GM23338 (cell line): ENCODE measurements at regions not wholly inside any gene's neighbourhood (a gene's known extent, or its start where the extent isn't known, plus 50 kb on each side); places are given as distances from the start of the nearest gene placed in this dataset.

Source experiments
- CREB1 ChIP-seq: fragments of 250-450 bp; sonication (Bioruptor Pico); IDR thresholded peaks from 2 replicates; pipeline ENCODE4 v1.5.0; 2020; ENCODE audit warnings: low read depth, mild to moderate bottlenecking, moderate library complexity
- CTCF ChIP-seq, 2 experiments: fragments of 200-600 bp in 1 of 2; sonication (generic) in 1 of 2; conservative IDR thresholded peaks; 2 replicates each; pipeline versions ENCODE4 v1.5.1 to v1.6.1; 2016 to 2017; ENCODE audit warnings: antibody characterized with exemption in 2 of 2, low read depth in 2 of 2, mild to moderate bottlenecking in 2 of 2, moderate library complexity in 1 of 2
- JUNB ChIP-seq: IDR thresholded peaks from one replicate; pipeline ENCODE4 v1.6.1; 2016; ENCODE audit warnings: antibody characterized with exemption; ENCODE audit not compliant: unreplicated experiment
- POLR2AphosphoS5 ChIP-seq: IDR thresholded peaks from 2 replicates; pipeline ENCODE4 v1.6.1; 2016; ENCODE audit warnings: antibody characterized with exemption, low read depth
- REST ChIP-seq: IDR thresholded peaks from one replicate; pipeline ENCODE4 v1.6.1; 2018; ENCODE audit warnings: antibody characterized with exemption; ENCODE audit not compliant: unreplicated experiment

- TF ChIP-seq CTCF (conservative IDR thresholded peaks at IDR 0.05; ENCODE audit: low read depth in 2 of 2): no peak
- TF ChIP-seq JUNB: no peak
- no peak for TF ChIP-seq POLR2AphosphoS5
- TF ChIP-seq REST: no peak
- TF ChIP-seq CREB1: no peak
These were observed 217.5 kb downstream of the MATN1 start for GRCh38 chr1:30505853-30506252.
